IPS-20b (cell line): ENCODE measurements at regions not wholly inside any gene's neighbourhood (a gene's known extent, or its start where the extent isn't known, plus 50 kb on each side); places are given as distances from the start of the nearest gene placed in this dataset.

Source experiments
- H3K27ac ChIP-seq: one replicate; pipeline ENCODE4 v1.5.1; 2013; ENCODE audit warnings: low read length
- H3K27me3 ChIP-seq: 2 replicates; pipeline ENCODE4 v1.6.1; 2013; ENCODE audit warnings: mild to moderate bottlenecking, low read length, inconsistent platforms; ENCODE audit not compliant: insufficient read depth
- H3K36me3 ChIP-seq: 2 replicates; pipeline ENCODE4 v1.6.1; 2013; ENCODE audit warnings: low read depth, mild to moderate bottlenecking, inconsistent platforms, low read length, moderate library complexity; ENCODE audit not compliant: insufficient read depth
- H3K4me1 ChIP-seq: 2 replicates; pipeline ENCODE4 v1.6.1; 2013; ENCODE audit warnings: mild to moderate bottlenecking, control low read depth, inconsistent platforms, low read length, moderate library complexity; ENCODE audit not compliant: insufficient read depth
- H3K4me3 ChIP-seq: 2 replicates; pipeline ENCODE4 v1.5.1; 2013; ENCODE audit warnings: mild to moderate bottlenecking, low read length, inconsistent platforms
- H3K9ac ChIP-seq: 2 replicates; pipeline ENCODE4 v1.6.1; 2013; ENCODE audit warnings: low read depth, mild to moderate bottlenecking, inconsistent platforms, low read length, moderate library complexity
- H3K9me3 ChIP-seq: 2 replicates; pipeline ENCODE4 v1.6.1; 2013; ENCODE audit warnings: mild to moderate bottlenecking, low read depth, low read length, inconsistent platforms; ENCODE audit not compliant: insufficient read depth

- Histone ChIP-seq H3K9me3 (0 out of 2 replicates have a peak, but pooled peaks cover 7% of the 10 kb centered on the region), H3K9ac (no peak overlapping the region), H3K27ac (no peak overlapping the region), H3K4me1 (no peaks in the 10 kb centered on the region), H3K27me3 (peaks cover 9% of the 10 kb centered on the region; the same call in 1 of the 2 replicates), H3K36me3 (no peaks in the 10 kb centered on the region), H3K4me3 (no peak overlapping the region)
Measured at GRCh38 chr1:214120951-214121350, 133.2 kb downstream of the PROX1 start.

- H3K27me3 ChIP-seq = peaks cover 9% of the 10 kb centered on the region; the same call in 1 of the 2 replicates
- H3K36me3 ChIP-seq = no peaks in the 10 kb centered on the region
- no peaks in the 10 kb centered on the region for H3K4me1 ChIP-seq
- no peak overlapping the region for H3K27ac ChIP-seq
- 0 out of 2 replicates have a peak, but pooled peaks cover 7% of the 10 kb centered on the region for H3K9me3 ChIP-seq
- H3K4me3 ChIP-seq = no peak overlapping the region
- no peak overlapping the region for H3K9ac ChIP-seq
Measured at GRCh38 chr1:214122110-214122509, 134.3 kb downstream of the PROX1 start.

GRCh38 chr1:214123061-214123784, 135.4 kb downstream of the PROX1 start:
- Histone ChIP-seq H3K9me3 (0 out of 2 replicates have a peak, but pooled peaks cover under 1% of the 10 kb centered on the region), H3K9ac (no peak overlapping the region), H3K4me3 (no peak overlapping the region), H3K27me3 (peaks cover 9% of the 10 kb centered on the region; the same call in 1 of the 2 replicates), H3K4me1 (no peaks in the 10 kb centered on the region), H3K36me3 (no peaks in the 10 kb centered on the region), H3K27ac (no peak overlapping the region)

GRCh38 chr1:214124281-214124805, 136.6 kb downstream of the PROX1 start:
- H3K9me3 ChIP-seq = no peaks in the 10 kb centered on the region
- no peaks in the 10 kb centered on the region for H3K4me1 ChIP-seq
- no peak overlapping the region for H3K4me3 ChIP-seq
- no peaks in the 10 kb centered on the region for H3K36me3 ChIP-seq
- H3K27me3 ChIP-seq = peaks cover 9% of the 10 kb centered on the region; the same call in 1 of the 2 replicates
- H3K9ac ChIP-seq = no peak overlapping the region
- no peak overlapping the region for H3K27ac ChIP-seq

GRCh38 chr1:214124915-214125314, 137.1 kb downstream of the PROX1 start:
- no peaks in the 10 kb centered on the region for H3K9me3 ChIP-seq
- peaks cover 9% of the 10 kb centered on the region; the same call in 1 of the 2 replicates for H3K27me3 ChIP-seq
- H3K4me3 ChIP-seq = no peak overlapping the region
- no peak overlapping the region for H3K27ac ChIP-seq
- H3K9ac ChIP-seq = no peak overlapping the region
- H3K4me1 ChIP-seq = no peaks in the 10 kb centered on the region
- no peaks in the 10 kb centered on the region for H3K36me3 ChIP-seq

DNA sequence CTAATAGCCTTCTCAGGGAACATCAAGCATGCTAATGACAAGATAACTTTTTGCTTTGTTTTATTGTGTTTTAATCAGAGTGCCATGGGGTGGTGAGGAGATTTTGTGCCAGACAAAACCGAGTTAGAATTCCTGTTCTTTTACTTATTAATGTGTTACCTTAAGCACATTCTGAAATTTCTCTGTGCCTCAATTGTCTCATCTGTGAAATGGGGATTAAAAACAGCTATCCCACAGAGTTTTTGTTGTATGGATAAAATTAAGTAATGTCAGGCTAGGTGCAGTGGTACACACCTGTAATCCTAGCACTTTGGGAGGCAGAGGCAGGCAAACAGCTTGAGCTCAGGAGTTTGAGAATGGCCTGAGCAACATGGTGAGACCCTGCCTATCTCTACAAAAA, 138.0 kb downstream of the PROX1 start:
- no peaks in the 10 kb centered on the region for H3K9me3 ChIP-seq
- H3K27ac ChIP-seq = no peak overlapping the region
- no peak overlapping the region for H3K9ac ChIP-seq
- no peak overlapping the region for H3K4me3 ChIP-seq
- H3K36me3 ChIP-seq = no peaks in the 10 kb centered on the region
- H3K27me3 ChIP-seq = peaks cover 9% of the 10 kb centered on the region; the same call in 1 of the 2 replicates
- no peaks in the 10 kb centered on the region for H3K4me1 ChIP-seq

DNA sequence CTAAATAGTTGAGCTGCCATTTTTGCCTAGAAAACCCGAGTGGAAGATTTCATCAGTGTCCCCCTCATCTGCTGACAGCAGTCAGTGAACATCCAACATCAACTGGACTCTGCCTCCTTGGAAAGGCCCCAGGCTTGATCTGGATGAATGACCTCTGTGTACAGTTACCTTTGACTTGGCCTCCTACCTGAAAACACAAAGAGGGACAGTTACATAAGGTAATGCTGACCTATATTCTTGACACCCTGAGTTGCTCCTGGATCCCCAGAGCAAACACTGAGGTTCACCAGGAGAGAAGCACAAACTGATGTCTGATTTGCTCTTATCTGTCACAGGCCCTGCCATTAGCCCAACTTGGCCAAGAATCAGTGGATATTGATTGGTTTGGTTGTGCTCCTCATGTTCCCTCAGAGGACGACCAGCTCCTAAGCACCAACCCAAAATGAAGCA, 138.9 kb downstream of the PROX1 start:
- Histone ChIP-seq H3K4me1 (no peaks in the 10 kb centered on the region), H3K27ac (no peak overlapping the region), H3K27me3 (peaks cover 7% of the 10 kb centered on the region; the same call in 1 of the 2 replicates), H3K4me3 (no peak overlapping the region), H3K9me3 (no peaks in the 10 kb centered on the region), H3K36me3 (no peaks in the 10 kb centered on the region), H3K9ac (no peak overlapping the region)

DNA sequence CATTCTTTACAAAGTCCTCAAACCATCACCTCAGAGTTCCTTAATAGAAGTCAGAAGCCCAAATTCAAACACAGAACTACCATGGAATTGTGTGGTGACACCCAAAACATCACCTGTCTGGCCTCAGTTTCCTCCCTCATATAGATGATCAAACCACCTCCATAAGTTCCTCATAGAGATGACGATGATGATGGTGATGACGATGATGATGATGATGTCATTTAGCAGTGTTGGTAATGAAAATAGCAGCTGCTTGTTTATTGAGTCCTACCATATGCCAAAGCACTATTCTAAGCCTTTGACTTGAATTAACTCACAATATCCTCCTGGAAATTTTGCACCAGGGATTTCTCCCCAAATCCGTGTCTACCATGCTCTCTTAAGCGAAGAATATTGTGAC, 139.9 kb downstream of the PROX1 start:
- no peaks in the 10 kb centered on the region for H3K9me3 ChIP-seq
- no peak overlapping the region for H3K27ac ChIP-seq
- H3K27me3 ChIP-seq = no peaks in the 10 kb centered on the region
- no peak overlapping the region for H3K9ac ChIP-seq
- H3K4me3 ChIP-seq = no peak overlapping the region
- no peaks in the 10 kb centered on the region for H3K4me1 ChIP-seq
- no peaks in the 10 kb centered on the region for H3K36me3 ChIP-seq

GRCh38 chr1:214135886-214136285, 145.1 kb upstream of the SMYD2 start:
- no peaks in the 10 kb centered on the region for H3K4me1 ChIP-seq
- H3K27ac ChIP-seq = no peak overlapping the region
- no peak overlapping the region for H3K9ac ChIP-seq
- no peaks in the 10 kb centered on the region for H3K9me3 ChIP-seq
- H3K36me3 ChIP-seq = no peaks in the 10 kb centered on the region
- H3K4me3 ChIP-seq = no peak overlapping the region
- H3K27me3 ChIP-seq = no peaks in the 10 kb centered on the region

- no peak overlapping the region for H3K4me3 ChIP-seq
- H3K9me3 ChIP-seq = no peaks in the 10 kb centered on the region
- no peak overlapping the region for H3K9ac ChIP-seq
- H3K4me1 ChIP-seq = no peaks in the 10 kb centered on the region
- H3K27ac ChIP-seq = no peak overlapping the region
- H3K27me3 ChIP-seq = no peaks in the 10 kb centered on the region
- H3K36me3 ChIP-seq = no peaks in the 10 kb centered on the region
Measured at GRCh38 chr1:214136324-214136919, 144.5 kb upstream of the SMYD2 start.

DNA sequence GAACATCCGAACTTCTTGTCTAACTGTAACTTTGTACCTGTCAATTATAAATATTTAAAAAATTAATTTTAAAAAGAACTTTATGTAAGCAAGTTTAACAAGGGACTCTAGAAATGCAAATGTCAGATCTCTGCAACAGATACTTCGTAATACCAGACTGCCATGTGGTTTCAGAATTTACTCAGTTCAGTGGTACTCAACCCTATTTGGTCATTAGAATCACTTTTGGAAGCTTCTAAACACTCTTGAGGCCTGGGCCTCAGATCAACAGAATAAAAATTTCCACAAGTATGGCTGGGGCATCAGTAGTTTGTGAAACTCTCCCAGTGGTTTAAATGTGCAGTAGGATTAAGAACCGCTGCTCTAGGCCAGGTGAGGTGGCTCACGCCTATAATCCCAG, 139.5 kb upstream of the SMYD2 start:
- H3K9me3 ChIP-seq = no peaks in the 10 kb centered on the region

More for the DNA sequence above, 139.5 kb upstream of the SMYD2 start:
- no peak overlapping the region for H3K27ac ChIP-seq
- H3K27me3 ChIP-seq = no peaks in the 10 kb centered on the region
- no peak overlapping the region for H3K4me3 ChIP-seq
- no peaks in the 10 kb centered on the region for H3K36me3 ChIP-seq
- H3K9ac ChIP-seq = no peak overlapping the region
- peaks cover 5% of the 10 kb centered on the region; the same call in 1 of the 2 replicates for H3K4me1 ChIP-seq
